GM19438 (cell line): ENCODE measurements at regions not wholly inside any gene's neighbourhood (a gene's known extent, or its start where the extent isn't known, plus 50 kb on each side); places are given as distances from the start of the nearest gene placed in this dataset.
"Not testable (repeated sequence)": the region's sequence is repeated elsewhere in the genome, so short reads cannot be mapped to it uniquely, and the experiment has no call there.

ENCODE experiments used
- ATAC-seq: cut with Tn5 transposase; IDR thresholded peaks from one replicate; pipeline ENCODE4 v1.9.1; 2021; ENCODE audit warnings: low read depth; ENCODE audit not compliant: unreplicated experiment

GRCh38 chr10:64515970-64516699 is 994.9 kb downstream of the REEP3 start:
- ATAC-seq = no peak

- ATAC-seq = no peak
Observed at GRCh38 chr10:64518456-64518855, 997.3 kb downstream of the REEP3 start.

- no peak for ATAC-seq
Observed at GRCh38 chr10:64519427-64519826, 998.2 kb downstream of the REEP3 start.

GRCh38 chr10:64519831-64520230 is 998.6 kb downstream of the REEP3 start:
- ATAC-seq = no peak

GRCh38 chr10:64523065-64523759 is 1002.0 kb downstream of the REEP3 start:
- no peak for ATAC-seq

- ATAC-seq = no peak
Observed at GRCh38 chr10:64528294-64529002, 1007.2 kb downstream of the REEP3 start.

GRCh38 chr10:64529003-64529350 is 1007.8 kb downstream of the REEP3 start:
- ATAC-seq = no peak

GRCh38 chr10:64534616-64535015 is 1013.4 kb downstream of the REEP3 start:
- no peak for ATAC-seq

GRCh38 chr10:64535131-64535867 is 1014.1 kb downstream of the REEP3 start:
- no peak for ATAC-seq

- no peak for ATAC-seq
Observed at GRCh38 chr10:64537112-64537511, 1015.9 kb downstream of the REEP3 start.

GRCh38 chr10:64537928-64538327 is 1016.7 kb downstream of the REEP3 start:
- no peak for ATAC-seq

GRCh38 chr10:64546073-64546472 is 1024.9 kb downstream of the REEP3 start:
- ATAC-seq = no peak

GRCh38 chr10:64547168-64547567 is 1026.0 kb downstream of the REEP3 start:
- ATAC-seq = no peak

GRCh38 chr10:64555666-64556065 is 1034.5 kb downstream of the REEP3 start:
- no peak for ATAC-seq

GRCh38 chr10:64558094-64558835 is 1037.1 kb downstream of the REEP3 start:
- ATAC-seq = no peak

GRCh38 chr10:64571056-64571455 is 1049.9 kb downstream of the REEP3 start:
- no peak for ATAC-seq

- ATAC-seq = no peak
Observed at GRCh38 chr10:64573623-64574325, 1052.6 kb downstream of the REEP3 start.

GRCh38 chr10:64574371-64574770 is 1053.2 kb downstream of the REEP3 start:
- ATAC-seq = no peak

- ATAC-seq = no peak
Observed at GRCh38 chr10:64576497-64576896, 1055.3 kb downstream of the REEP3 start.

- not testable (repeated sequence) for ATAC-seq
Observed at GRCh38 chr10:64578757-64579156, 1057.6 kb downstream of the REEP3 start.
